NB4 (cell line): ENCODE measurements at regions not wholly inside any gene's neighbourhood (a gene's known extent, or its start where the extent isn't known, plus 50 kb on each side); places are given as distances from the start of the nearest gene placed in this dataset.

Experiments used
- CTCF ChIP-seq: IDR thresholded peaks from one replicate; pipeline ENCODE4 v1.5.1; 2012; ENCODE audit warnings: low read depth, low read length
- MAX ChIP-seq: IDR thresholded peaks from 2 replicates; pipeline ENCODE4 v1.6.1; 2011; ENCODE audit warnings: low read depth, low read length
- POLR2A ChIP-seq: IDR thresholded peaks from 2 replicates; pipeline ENCODE4 v1.6.1; 2011; ENCODE audit warnings: mild to moderate bottlenecking; ENCODE audit not compliant: insufficient read length; ENCODE audit errors: extremely low read depth

GRCh38 chr10:124224331-124225028, 131.1 kb upstream of the CHST15 start:
- no peak for TF ChIP-seq POLR2A
- no peak for TF ChIP-seq CTCF
- TF ChIP-seq MAX = no peak
